Epithelial cell of esophagus (primary cell): ENCODE measurements at regions not wholly inside any gene's neighbourhood (a gene's known extent, or its start where the extent isn't known, plus 50 kb on each side); places are given as distances from the start of the nearest gene placed in this dataset.
"Not testable (repeated sequence)": the region's sequence is repeated elsewhere in the genome, so short reads cannot be mapped to it uniquely, and the experiment has no call there.

ENCODE experiments used
- DNase-seq: peaks from one replicate; pipeline ENCODE4 v3.0.0; 2010; ENCODE audit warnings: low read depth
- H3K4me3 ChIP-seq: 2 replicates; pipeline ENCODE4 v1.5.1; 2011; ENCODE audit warnings: mild to moderate bottlenecking, low read length, control low read depth
- CTCF ChIP-seq: IDR thresholded peaks from 2 replicates; pipeline ENCODE4 v1.5.1; 2011; ENCODE audit warnings: low read depth, mild to moderate bottlenecking, low read length, control low read depth, inconsistent platforms; ENCODE audit not compliant: insufficient read depth; ENCODE audit errors: missing control alignments

GRCh38 chr5:92320446-92320845, 937.3 kb upstream of the ARRDC3 start:
- DNase-seq: no peak
- TF ChIP-seq CTCF: no peak
- no peak overlapping the region for H3K4me3 ChIP-seq

- DNase-seq: no peak
- no peak for TF ChIP-seq CTCF
- no peak overlapping the region for H3K4me3 ChIP-seq
These were observed 930.3 kb upstream of the ARRDC3 start for GRCh38 chr5:92313385-92313784.

GRCh38 chr5:92309336-92309991, 926.3 kb upstream of the ARRDC3 start:
- peak; percentile 50 for TF ChIP-seq CTCF
- peak; percentile 36 for DNase-seq
- no peak overlapping the region for H3K4me3 ChIP-seq

- DNase-seq: no peak
- TF ChIP-seq CTCF: no peak
- H3K4me3 ChIP-seq: no peak overlapping the region
These were observed 925.6 kb upstream of the ARRDC3 start for GRCh38 chr5:92308679-92309078.

- not testable (repeated sequence) for DNase-seq, H3K4me3 ChIP-seq
These were observed 919.2 kb upstream of the ARRDC3 start for GRCh38 chr5:92302356-92302755.

- DNase-seq: no peak
- TF ChIP-seq CTCF: no peak
- no peak overlapping the region for H3K4me3 ChIP-seq
These were observed 900.4 kb upstream of the ARRDC3 start for GRCh38 chr5:92283521-92283920.

- not testable (repeated sequence) for DNase-seq
These were observed 888.6 kb upstream of the ARRDC3 start for GRCh38 chr5:92271750-92272149.

GRCh38 chr5:92268343-92268742, 885.2 kb upstream of the ARRDC3 start:
- no peak for TF ChIP-seq CTCF
- DNase-seq: no peak
- no peak overlapping the region for H3K4me3 ChIP-seq

More at GRCh38 chr5:92271750-92272149, 888.6 kb upstream of the ARRDC3 start:
- H3K4me3 ChIP-seq: not testable (repeated sequence)
